ENCODE measurements at regions not wholly inside any gene's neighbourhood (a gene's known extent, or its start where the extent isn't known, plus 50 kb on each side); places are given as distances from the start of the nearest gene placed in this dataset.
A peak's percentile ranks its signal among the peaks of the same experiment; 100 is the strongest.
"Not testable (repeated sequence)": the region's sequence is repeated elsewhere in the genome, so short reads cannot be mapped to it uniquely, and the experiment has no call there.

DNA sequence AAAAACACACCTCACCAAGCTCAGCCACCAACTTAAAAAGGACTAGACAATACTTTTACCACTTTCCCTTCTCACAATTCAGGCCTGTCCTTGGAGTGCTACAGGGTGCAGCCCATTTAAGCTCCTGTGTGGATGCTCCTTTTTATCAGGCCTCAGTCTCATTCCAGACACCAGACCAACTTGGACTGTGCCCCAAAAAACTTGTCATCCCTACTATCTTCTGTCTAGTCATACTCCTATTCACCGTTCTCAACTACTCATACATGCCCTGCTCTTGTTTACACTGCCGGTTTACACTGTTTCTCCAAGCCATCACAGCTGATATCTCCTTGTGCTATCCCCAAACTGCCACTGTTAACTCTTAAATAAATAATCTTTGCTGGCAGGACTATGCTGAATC, 242.8 kb upstream of the PROK2 start:
- Histone ChIP-seq H3K4me3 (0 out of 2 replicates have a peak overlapping the region, but pooled peaks have one; percentile 1), H3K27ac (ENCODE audit: low read depth) (peak overlapping the region; percentile 88), H3K4me1 (ENCODE audit: insufficient read depth) (peaks cover 28% of the 10 kb centered on the region), H3K4me2 (peak overlapping the region; percentile 50; the same call in 1 of the 2 replicates)
- H3K36me3 Mint-ChIP-seq (ENCODE audit: low read depth); H3K9me3 Mint-ChIP-seq; H3K4me3 Mint-ChIP-seq; H3F3A ChIP-seq (replicated peaks; ENCODE audit: low read depth); H3K36me3 ChIP-seq (ENCODE audit: insufficient read depth); H3K27me3 Mint-ChIP-seq (ENCODE audit: insufficient read depth, low read depth, poor library complexity); H3K79me2 ChIP-seq (replicated peaks; ENCODE audit: insufficient read depth); H3K9me2 ChIP-seq (ENCODE audit: insufficient read depth); H2AFZ ChIP-seq; H3K27ac Mint-ChIP-seq; ATAC-seq; H4K20me1 ChIP-seq (replicated peaks; ENCODE audit: insufficient read depth); DNase-seq (ENCODE audit: low spot score); H3K27me3 ChIP-seq (ENCODE audit: insufficient read depth): not testable (repeated sequence)
- peaks cover 13% of the 10 kb centered on the region for H3K4me1 Mint-ChIP-seq

DNA sequence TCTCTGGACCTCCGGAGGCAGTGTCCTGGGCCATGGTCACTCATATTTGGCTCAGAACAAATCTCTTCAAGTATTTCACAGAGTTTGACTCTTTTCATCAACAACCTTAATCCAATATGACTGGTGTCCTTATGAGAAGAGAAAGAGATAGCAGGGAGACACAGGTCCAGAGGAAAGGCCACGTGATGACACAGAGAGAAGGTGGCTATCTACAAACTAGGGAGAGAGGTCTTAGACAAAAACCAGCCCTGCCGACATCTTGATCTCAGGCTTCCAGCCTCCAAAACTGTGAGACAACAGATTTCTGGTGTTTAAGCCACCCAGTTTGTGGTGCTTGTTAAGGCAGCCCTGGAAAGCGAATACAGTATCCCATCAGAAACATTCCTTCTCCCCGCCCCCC, 237.1 kb upstream of the PROK2 start:
- Histone ChIP-seq H2AFZ (no peak overlapping the region), H4K20me1 (replicated peaks; ENCODE audit: insufficient read depth) (no peaks in the 10 kb centered on the region), H3F3A (replicated peaks; ENCODE audit: low read depth) (no peaks in the 10 kb centered on the region), H3K9me2 (ENCODE audit: insufficient read depth) (peaks cover 10% of the 10 kb centered on the region; the same call in 1 of the 2 replicates), H3K4me3 (no peak overlapping the region), H3K27me3 (ENCODE audit: insufficient read depth) (no peaks in the 10 kb centered on the region), H3K79me2 (replicated peaks; ENCODE audit: insufficient read depth) (no peaks in the 10 kb centered on the region), H3K27ac (ENCODE audit: low read depth) (no peak overlapping the region), H3K36me3 (ENCODE audit: insufficient read depth) (no peaks in the 10 kb centered on the region), H3K4me1 (ENCODE audit: insufficient read depth) (peaks cover 13% of the 10 kb centered on the region), H3K4me2 (no peak overlapping the region)
- TF ChIP-seq, protein P1, sequence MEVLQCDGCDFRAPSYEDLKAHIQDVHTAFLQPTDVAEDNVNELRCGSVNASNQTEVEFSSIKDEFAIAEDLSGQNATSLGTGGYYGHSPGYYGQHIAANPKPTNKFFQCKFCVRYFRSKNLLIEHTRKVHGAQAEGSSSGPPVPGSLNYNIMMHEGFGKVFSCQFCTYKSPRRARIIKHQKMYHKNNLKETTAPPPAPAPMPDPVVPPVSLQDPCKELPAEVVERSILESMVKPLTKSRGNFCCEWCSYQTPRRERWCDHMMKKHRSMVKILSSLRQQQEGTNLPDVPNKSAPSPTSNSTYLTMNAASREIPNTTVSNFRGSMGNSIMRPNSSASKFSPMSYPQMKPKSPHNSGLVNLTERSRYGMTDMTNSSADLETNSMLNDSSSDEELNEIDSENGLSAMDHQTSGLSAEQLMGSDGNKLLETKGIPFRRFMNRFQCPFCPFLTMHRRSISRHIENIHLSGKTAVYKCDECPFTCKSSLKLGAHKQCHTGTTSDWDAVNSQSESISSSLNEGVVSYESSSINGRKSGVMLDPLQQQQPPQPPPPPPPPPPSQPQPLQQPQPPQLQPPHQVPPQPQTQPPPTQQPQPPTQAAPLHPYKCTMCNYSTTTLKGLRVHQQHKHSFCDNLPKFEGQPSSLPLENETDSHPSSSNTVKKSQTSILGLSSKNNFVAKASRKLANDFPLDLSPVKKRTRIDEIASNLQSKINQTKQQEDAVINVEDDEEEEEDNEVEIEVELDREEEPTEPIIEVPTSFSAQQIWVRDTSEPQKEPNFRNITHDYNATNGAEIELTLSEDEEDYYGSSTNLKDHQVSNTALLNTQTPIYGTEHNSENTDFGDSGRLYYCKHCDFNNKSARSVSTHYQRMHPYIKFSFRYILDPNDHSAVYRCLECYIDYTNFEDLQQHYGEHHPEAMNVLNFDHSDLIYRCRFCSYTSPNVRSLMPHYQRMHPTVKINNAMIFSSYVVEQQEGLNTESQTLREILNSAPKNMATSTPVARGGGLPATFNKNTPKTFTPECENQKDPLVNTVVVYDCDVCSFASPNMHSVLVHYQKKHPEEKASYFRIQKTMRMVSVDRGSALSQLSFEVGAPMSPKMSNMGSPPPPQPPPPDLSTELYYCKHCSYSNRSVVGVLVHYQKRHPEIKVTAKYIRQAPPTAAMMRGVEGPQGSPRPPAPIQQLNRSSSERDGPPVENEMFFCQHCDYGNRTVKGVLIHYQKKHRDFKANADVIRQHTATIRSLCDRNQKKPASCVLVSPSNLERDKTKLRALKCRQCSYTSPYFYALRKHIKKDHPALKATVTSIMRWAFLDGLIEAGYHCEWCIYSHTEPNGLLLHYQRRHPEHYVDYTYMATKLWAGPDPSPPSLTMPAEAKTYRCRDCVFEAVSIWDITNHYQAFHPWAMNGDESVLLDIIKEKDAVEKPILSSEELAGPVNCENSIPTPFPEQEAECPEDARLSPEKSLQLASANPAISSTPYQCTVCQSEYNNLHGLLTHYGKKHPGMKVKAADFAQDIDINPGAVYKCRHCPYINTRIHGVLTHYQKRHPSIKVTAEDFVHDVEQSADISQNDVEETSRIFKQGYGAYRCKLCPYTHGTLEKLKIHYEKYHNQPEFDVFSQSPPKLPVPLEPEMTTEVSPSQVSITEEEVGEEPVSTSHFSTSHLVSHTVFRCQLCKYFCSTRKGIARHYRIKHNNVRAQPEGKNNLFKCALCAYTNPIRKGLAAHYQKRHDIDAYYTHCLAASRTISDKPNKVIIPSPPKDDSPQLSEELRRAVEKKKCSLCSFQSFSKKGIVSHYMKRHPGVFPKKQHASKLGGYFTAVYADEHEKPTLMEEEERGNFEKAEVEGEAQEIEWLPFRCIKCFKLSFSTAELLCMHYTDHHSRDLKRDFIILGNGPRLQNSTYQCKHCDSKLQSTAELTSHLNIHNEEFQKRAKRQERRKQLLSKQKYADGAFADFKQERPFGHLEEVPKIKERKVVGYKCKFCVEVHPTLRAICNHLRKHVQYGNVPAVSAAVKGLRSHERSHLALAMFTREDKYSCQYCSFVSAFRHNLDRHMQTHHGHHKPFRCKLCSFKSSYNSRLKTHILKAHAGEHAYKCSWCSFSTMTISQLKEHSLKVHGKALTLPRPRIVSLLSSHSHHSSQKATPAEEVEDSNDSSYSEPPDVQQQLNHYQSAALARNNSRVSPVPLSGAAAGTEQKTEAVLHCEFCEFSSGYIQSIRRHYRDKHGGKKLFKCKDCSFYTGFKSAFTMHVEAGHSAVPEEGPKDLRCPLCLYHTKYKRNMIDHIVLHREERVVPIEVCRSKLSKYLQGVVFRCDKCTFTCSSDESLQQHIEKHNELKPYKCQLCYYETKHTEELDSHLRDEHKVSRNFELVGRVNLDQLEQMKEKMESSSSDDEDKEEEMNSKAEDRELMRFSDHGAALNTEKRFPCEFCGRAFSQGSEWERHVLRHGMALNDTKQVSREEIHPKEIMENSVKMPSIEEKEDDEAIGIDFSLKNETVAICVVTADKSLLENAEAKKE (CRISPR knock-in tag; IDR thresholded peaks at IDR 0.05) = no peak
- TF ChIP-seq EZH2phosphoT487 (IDR thresholded peaks at IDR 0.05; ENCODE audit: unreplicated experiment) (no peak), STAT1 (IDR thresholded peaks at IDR 0.05; ENCODE audit: unreplicated experiment) (no peak)
- ATAC-seq (no peak), DNase-seq (ENCODE audit: low spot score) (no peak)
- Mint-ChIP-seq H3K4me3 (no peak overlapping the region), H3K36me3 (ENCODE audit: low read depth) (peaks cover 5% of the 10 kb centered on the region; the same call in 1 of the 3 replicates), H3K27ac (no peak overlapping the region), H3K9me3 (peaks cover 8% of the 10 kb centered on the region; the same call in 2 of the 3 replicates), H3K27me3 (ENCODE audit: insufficient read depth, low read depth, poor library complexity) (peaks cover 7% of the 10 kb centered on the region), H3K4me1 (peaks cover 18% of the 10 kb centered on the region)
